ENCODE measurements at regions not wholly inside any gene's neighbourhood (a gene's known extent, or its start where the extent isn't known, plus 50 kb on each side); places are given as distances from the start of the nearest gene placed in this dataset.

GRCh38 chr6:16842676-16843075 lies 81.4 kb upstream of the ATXN1 start:
- Histone ChIP-seq H3K79me2 (replicated peaks; ENCODE audit: insufficient read depth, low read length) (no peaks in the 10 kb centered on the region), H3K9me2 (ENCODE audit: insufficient read depth, low read length) (no peaks in the 10 kb centered on the region), H3K4me2 (ENCODE audit: low read length) (no peak overlapping the region), H3K27ac (ENCODE audit: low read length) (no peak overlapping the region), H3K4me3 (ENCODE audit: low read length) (no peak overlapping the region), H3F3A (ENCODE audit: insufficient read depth, low read length, poor library complexity, severe bottlenecking) (no peaks in the 10 kb centered on the region), H2AFZ (ENCODE audit: low read depth, low read length) (no peak overlapping the region), H3K27me3 (ENCODE audit: insufficient read depth, low read depth, low read length) (no peaks in the 10 kb centered on the region), H3K9ac (ENCODE audit: low read length) (no peak overlapping the region), H3K36me3 (ENCODE audit: insufficient read depth, low read length) (no peaks in the 10 kb centered on the region), H3K9me3 (ENCODE audit: low read length) (no peaks in the 10 kb centered on the region), H4K20me1 (ENCODE audit: insufficient read depth) (no peaks in the 10 kb centered on the region)
- TF ChIP-seq POLR2AphosphoS5 (IDR thresholded peaks at IDR 0.05) (no peak), TAF1 (IDR thresholded peaks at IDR 0.05; ENCODE audit: low read depth) (no peak), SMC3 (conservative IDR thresholded peaks at IDR 0.05; ENCODE audit: poor library complexity) (no peak), REST (IDR thresholded peaks at IDR 0.05; ENCODE audit: borderline replicate concordance) (no peak), CTCF (IDR thresholded peaks at IDR 0.05; ENCODE audit: poor library complexity, severe bottlenecking) (no peak), RAD21 (conservative IDR thresholded peaks at IDR 0.05) (no peak), EP300 (conservative IDR thresholded peaks at IDR 0.05; ENCODE audit: poor library complexity, severe bottlenecking) (no peak), MXI1 (conservative IDR thresholded peaks at IDR 0.05; ENCODE audit: poor library complexity, severe bottlenecking) (no peak), EZH2 (IDR thresholded peaks at IDR 0.05; ENCODE audit: borderline replicate concordance, insufficient read depth, low read length, poor library complexity, severe bottlenecking) (no peak)

- H3K36me3 ChIP-seq (ENCODE audit: insufficient read depth, low read length) = no peaks in the 10 kb centered on the region
- H3K27me3 ChIP-seq (ENCODE audit: insufficient read depth, low read depth, low read length) = no peaks in the 10 kb centered on the region
- H3F3A ChIP-seq (ENCODE audit: insufficient read depth, low read length, poor library complexity, severe bottlenecking) = no peaks in the 10 kb centered on the region
- H3K27ac ChIP-seq (ENCODE audit: low read length) = no peak overlapping the region
- H3K9me3 ChIP-seq (ENCODE audit: low read length) = no peaks in the 10 kb centered on the region
- no peak overlapping the region for H2AFZ ChIP-seq (ENCODE audit: low read depth, low read length)
- no peak for TF ChIP-seq MXI1 (conservative IDR thresholded peaks at IDR 0.05; ENCODE audit: poor library complexity, severe bottlenecking)
- no peak for TF ChIP-seq EZH2 (IDR thresholded peaks at IDR 0.05; ENCODE audit: borderline replicate concordance, insufficient read depth, low read length, poor library complexity, severe bottlenecking)
- no peak for TF ChIP-seq POLR2AphosphoS5 (IDR thresholded peaks at IDR 0.05)
- TF ChIP-seq RAD21 (conservative IDR thresholded peaks at IDR 0.05) = no peak
- TF ChIP-seq TAF1 (IDR thresholded peaks at IDR 0.05; ENCODE audit: low read depth) = no peak
- no peak for TF ChIP-seq CTCF (IDR thresholded peaks at IDR 0.05; ENCODE audit: poor library complexity, severe bottlenecking)
- TF ChIP-seq EP300 (conservative IDR thresholded peaks at IDR 0.05; ENCODE audit: poor library complexity, severe bottlenecking) = no peak
- no peak for TF ChIP-seq SMC3 (conservative IDR thresholded peaks at IDR 0.05; ENCODE audit: poor library complexity)
- no peak for TF ChIP-seq REST (IDR thresholded peaks at IDR 0.05; ENCODE audit: borderline replicate concordance)
- no peak overlapping the region for H3K4me3 ChIP-seq (ENCODE audit: low read length)
- no peak overlapping the region for H3K9ac ChIP-seq (ENCODE audit: low read length)
- H3K4me2 ChIP-seq (ENCODE audit: low read length) = no peak overlapping the region
- no peaks in the 10 kb centered on the region for H3K79me2 ChIP-seq (replicated peaks; ENCODE audit: insufficient read depth, low read length)
- H3K9me2 ChIP-seq (ENCODE audit: insufficient read depth, low read length) = no peaks in the 10 kb centered on the region
- no peaks in the 10 kb centered on the region for H4K20me1 ChIP-seq (ENCODE audit: insufficient read depth)
These were observed 80.0 kb upstream of the ATXN1 start for GRCh38 chr6:16841241-16841640.
